WTC11 (cell line): ENCODE measurements at regions not wholly inside any gene's neighbourhood (a gene's known extent, or its start where the extent isn't known, plus 50 kb on each side); places are given as distances from the start of the nearest gene placed in this dataset.

Experiments
- ATAC-seq: fragments of 200-7000 bp; cut with Tn5 transposase; 2 replicates; pipeline ENCODE4 v1.10.0; 2021; ENCODE audit warnings: mild to moderate bottlenecking, moderate library complexity
- CTCF ChIA-PET: fragments of 300-600 bp; sonication (Branson Sonifier 250); formaldehyde crosslinking; loops from one replicate; lab custom pipeline; 2021; ENCODE audit warnings: antibody characterized with exemption; lab: Charles Lee
- POLR2A ChIA-PET: fragments of 350-600 bp; sonication (Branson Sonifier 250); formaldehyde crosslinking; loops from one replicate; lab custom pipeline; 2021; ENCODE audit warnings: antibody characterized with exemption; lab: Charles Lee
- DNase-seq: peaks from one replicate; pipeline ENCODE4 v3.0.0; 2021; ENCODE audit warnings: low spot score
- H3K27ac Mint-ChIP-seq: 2 replicates; pipeline ENCODE4 v1.8.0; 2021; ENCODE audit warnings: mixed read lengths
- H3K27me3 Mint-ChIP-seq: 2 replicates; pipeline ENCODE4 v1.8.0; 2021; ENCODE audit warnings: low read depth, mild to moderate bottlenecking, moderate library complexity, mixed read lengths
- H3K36me3 Mint-ChIP-seq: 2 replicates; pipeline ENCODE4 v1.8.0; 2021; ENCODE audit warnings: mixed read lengths
- H3K4me1 Mint-ChIP-seq: 2 replicates; pipeline ENCODE4 v1.8.0; 2022; ENCODE audit warnings: mixed read lengths
- H3K4me3 Mint-ChIP-seq: 2 replicates; pipeline ENCODE4 v1.8.0; 2021; ENCODE audit warnings: mild to moderate bottlenecking, moderate library complexity, mixed read lengths
- H3K9me3 Mint-ChIP-seq: 2 replicates; pipeline ENCODE4 v1.8.0; 2021; ENCODE audit warnings: mixed read lengths
- CREM ChIP-seq: sonication (generic); formaldehyde crosslinking; IDR thresholded peaks from 2 replicates; pipeline ENCODE4 v1.8.1; 2022; ENCODE audit warnings: mild to moderate bottlenecking, missing genetic modification reagents, moderate library complexity
- ETV6 ChIP-seq: sonication (generic); formaldehyde crosslinking; IDR thresholded peaks from 2 replicates; pipeline ENCODE4 v1.8.1; 2022; ENCODE audit warnings: mild to moderate bottlenecking, missing genetic modification reagents
- FOXK1 ChIP-seq: sonication (generic); formaldehyde crosslinking; IDR thresholded peaks from 2 replicates; pipeline ENCODE4 v1.8.0; 2022; ENCODE audit warnings: mild to moderate bottlenecking, moderate library complexity, missing genetic modification reagents
- HMGA2 ChIP-seq: fragments of 250-450 bp; sonication (Bioruptor Pico); IDR thresholded peaks from 2 replicates; pipeline ENCODE4 v1.4.0; 2021; ENCODE audit warnings: mild to moderate bottlenecking, moderate library complexity
- SMAD4 ChIP-seq: sonication (generic); formaldehyde crosslinking; IDR thresholded peaks from 2 replicates; pipeline ENCODE4 v1.8.0; 2022; ENCODE audit warnings: mild to moderate bottlenecking, missing genetic modification reagents
- TEAD1 ChIP-seq: sonication (generic); formaldehyde crosslinking; IDR thresholded peaks from 2 replicates; pipeline ENCODE4 v1.8.0; 2022; ENCODE audit warnings: mild to moderate bottlenecking, missing genetic modification reagents
- ZNF416 ChIP-seq: fragments of 250-450 bp; sonication (Bioruptor Pico); IDR thresholded peaks from 2 replicates; pipeline ENCODE4 v1.9.0; 2021; ENCODE audit warnings: mild to moderate bottlenecking, inconsistent platforms
- ZNF671 ChIP-seq: fragments of 250-450 bp; sonication (Bioruptor Pico); IDR thresholded peaks from 2 replicates; pipeline ENCODE4 v1.8.0; 2021; ENCODE audit warnings: mild to moderate bottlenecking
- TF ChIP-seq, protein P1 (sequence below): sonication (generic); formaldehyde crosslinking; IDR thresholded peaks from 2 replicates; pipeline ENCODE4 v1.8.1; 2023; ENCODE audit warnings: mild to moderate bottlenecking, missing genetic modification reagents, borderline replicate concordance
- TF ChIP-seq, protein P2 (sequence below): fragments of 250-450 bp; sonication (Bioruptor Pico); IDR thresholded peaks from 2 replicates; pipeline ENCODE4 v1.9.0; 2021; ENCODE audit warnings: moderate library complexity, mild to moderate bottlenecking, inconsistent platforms, borderline replicate concordance
- TF ChIP-seq, protein P3 (sequence below): sonication (generic); formaldehyde crosslinking; IDR thresholded peaks from 2 replicates; pipeline ENCODE4 v1.8.0; 2022; ENCODE audit warnings: mild to moderate bottlenecking, missing genetic modification reagents
- TF ChIP-seq, protein P4 (sequence below): sonication (generic); formaldehyde crosslinking; IDR thresholded peaks from 2 replicates; pipeline ENCODE4 v1.8.0; 2022; ENCODE audit warnings: mild to moderate bottlenecking, missing genetic modification reagents
- TF ChIP-seq, protein P5 (sequence below): fragments of 250-450 bp; sonication (Bioruptor Pico); IDR thresholded peaks from 2 replicates; pipeline ENCODE4 v2.1.2; 2022; ENCODE audit warnings: mild to moderate bottlenecking, moderate library complexity
- TF ChIP-seq, protein P6 (sequence below): sonication (generic); formaldehyde crosslinking; IDR thresholded peaks from 2 replicates; pipeline ENCODE4 v1.8.1; 2023; ENCODE audit warnings: mild to moderate bottlenecking, missing genetic modification reagents, moderate library complexity
- TF ChIP-seq, protein P7 (sequence below): sonication (generic); formaldehyde crosslinking; IDR thresholded peaks from 2 replicates; pipeline ENCODE4 v1.8.1; 2023; ENCODE audit warnings: mild to moderate bottlenecking, missing genetic modification reagents

DNA sequence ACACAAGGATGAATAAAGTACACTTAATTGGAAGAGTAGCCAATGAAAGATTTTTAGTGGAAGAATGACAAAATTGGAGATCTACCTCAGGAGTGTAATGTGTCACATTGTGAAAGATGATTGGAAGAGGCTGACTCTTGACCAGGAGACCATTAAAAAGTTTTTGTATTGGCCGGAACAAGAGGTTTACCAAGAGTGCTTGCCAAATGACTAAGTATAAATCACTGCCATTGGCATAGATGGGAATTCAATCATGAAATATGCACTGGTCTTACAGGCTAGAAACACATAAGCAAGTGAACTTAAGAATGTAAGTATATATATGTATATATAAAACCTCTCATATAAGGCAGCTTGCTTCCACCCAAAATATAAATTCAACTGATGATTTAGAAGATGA is 58.7 kb upstream of the TFEC start:
- Mint-ChIP-seq H3K4me3 (no peak overlapping the region), H3K9me3 (no peaks in the 10 kb centered on the region), H3K4me1 (peaks cover 22% of the 10 kb centered on the region), H3K27me3 (no peaks in the 10 kb centered on the region), H3K36me3 (no peaks in the 10 kb centered on the region), H3K27ac (no peak overlapping the region)
- ChIA-PET CTCF (no interaction called here), POLR2A (no interaction called here)
- DNase-seq (no peak), ATAC-seq (no peak)
- TF ChIP-seq, protein P1, sequence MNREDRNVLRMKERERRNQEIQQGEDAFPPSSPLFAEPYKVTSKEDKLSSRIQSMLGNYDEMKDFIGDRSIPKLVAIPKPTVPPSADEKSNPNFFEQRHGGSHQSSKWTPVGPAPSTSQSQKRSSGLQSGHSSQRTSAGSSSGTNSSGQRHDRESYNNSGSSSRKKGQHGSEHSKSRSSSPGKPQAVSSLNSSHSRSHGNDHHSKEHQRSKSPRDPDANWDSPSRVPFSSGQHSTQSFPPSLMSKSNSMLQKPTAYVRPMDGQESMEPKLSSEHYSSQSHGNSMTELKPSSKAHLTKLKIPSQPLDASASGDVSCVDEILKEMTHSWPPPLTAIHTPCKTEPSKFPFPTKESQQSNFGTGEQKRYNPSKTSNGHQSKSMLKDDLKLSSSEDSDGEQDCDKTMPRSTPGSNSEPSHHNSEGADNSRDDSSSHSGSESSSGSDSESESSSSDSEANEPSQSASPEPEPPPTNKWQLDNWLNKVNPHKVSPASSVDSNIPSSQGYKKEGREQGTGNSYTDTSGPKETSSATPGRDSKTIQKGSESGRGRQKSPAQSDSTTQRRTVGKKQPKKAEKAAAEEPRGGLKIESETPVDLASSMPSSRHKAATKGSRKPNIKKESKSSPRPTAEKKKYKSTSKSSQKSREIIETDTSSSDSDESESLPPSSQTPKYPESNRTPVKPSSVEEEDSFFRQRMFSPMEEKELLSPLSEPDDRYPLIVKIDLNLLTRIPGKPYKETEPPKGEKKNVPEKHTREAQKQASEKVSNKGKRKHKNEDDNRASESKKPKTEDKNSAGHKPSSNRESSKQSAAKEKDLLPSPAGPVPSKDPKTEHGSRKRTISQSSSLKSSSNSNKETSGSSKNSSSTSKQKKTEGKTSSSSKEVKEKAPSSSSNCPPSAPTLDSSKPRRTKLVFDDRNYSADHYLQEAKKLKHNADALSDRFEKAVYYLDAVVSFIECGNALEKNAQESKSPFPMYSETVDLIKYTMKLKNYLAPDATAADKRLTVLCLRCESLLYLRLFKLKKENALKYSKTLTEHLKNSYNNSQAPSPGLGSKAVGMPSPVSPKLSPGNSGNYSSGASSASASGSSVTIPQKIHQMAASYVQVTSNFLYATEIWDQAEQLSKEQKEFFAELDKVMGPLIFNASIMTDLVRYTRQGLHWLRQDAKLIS, result no peak
- no peak for TF ChIP-seq ETV6 (CRISPR knock-in tag)

DNA sequence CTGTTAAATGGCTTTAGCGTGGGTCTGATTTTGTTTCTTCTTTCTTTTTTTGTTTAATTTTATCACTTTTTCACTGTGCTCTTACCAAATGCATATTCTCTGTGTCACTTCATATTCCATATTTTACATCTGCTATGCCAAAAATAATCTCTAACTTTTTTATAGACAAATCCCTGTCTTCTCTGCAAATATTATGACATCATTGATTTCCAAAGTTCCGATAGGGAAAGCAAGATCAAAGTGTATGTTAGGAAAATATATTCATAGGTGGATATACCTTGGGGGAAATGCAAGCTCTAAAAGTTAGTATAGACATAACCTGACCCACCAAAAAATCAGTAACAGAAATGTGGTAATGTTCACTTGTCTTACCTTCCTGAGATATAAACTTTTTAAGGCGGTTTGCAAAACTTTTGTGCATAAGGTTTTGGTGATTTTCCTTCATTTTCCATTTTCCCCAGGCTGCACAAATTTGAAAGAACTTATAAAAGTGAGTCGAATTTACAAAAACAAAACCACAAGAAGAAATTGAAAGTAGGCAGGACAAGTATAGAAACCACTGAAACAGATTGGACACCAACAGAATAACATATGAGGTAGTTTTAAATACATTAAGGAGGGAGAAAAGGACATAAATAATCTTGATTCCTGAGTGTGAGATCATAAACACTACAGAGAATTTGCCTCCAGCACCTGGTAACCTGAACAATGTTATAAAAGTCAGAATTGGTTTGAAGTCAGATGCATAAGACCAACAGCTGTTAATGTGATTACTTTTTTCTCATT is 63.1 kb upstream of the TFEC start:
- CTCF ChIA-PET, result no interaction called here
- H3K36me3 Mint-ChIP-seq, result no peaks in the 10 kb centered on the region
- DNase-seq (no peak), ATAC-seq (no peak)
- TF ChIP-seq FOXK1 (CRISPR knock-in tag) (no peak), TEAD1 (CRISPR knock-in tag) (no peak), CREM (CRISPR knock-in tag) (no peak)
- TF ChIP-seq, protein P2, sequence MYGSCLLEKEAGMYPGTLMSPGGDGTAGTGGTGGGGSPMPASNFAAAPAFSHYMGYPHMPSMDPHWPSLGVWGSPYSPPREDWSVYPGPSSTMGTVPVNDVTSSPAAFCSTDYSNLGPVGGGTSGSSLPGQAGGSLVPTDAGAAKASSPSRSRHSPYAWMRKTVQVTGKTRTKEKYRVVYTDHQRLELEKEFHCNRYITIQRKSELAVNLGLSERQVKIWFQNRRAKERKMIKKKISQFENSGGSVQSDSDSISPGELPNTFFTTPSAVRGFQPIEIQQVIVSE (CRISPR knock-in tag), result no peak
- TF ChIP-seq, protein P3, sequence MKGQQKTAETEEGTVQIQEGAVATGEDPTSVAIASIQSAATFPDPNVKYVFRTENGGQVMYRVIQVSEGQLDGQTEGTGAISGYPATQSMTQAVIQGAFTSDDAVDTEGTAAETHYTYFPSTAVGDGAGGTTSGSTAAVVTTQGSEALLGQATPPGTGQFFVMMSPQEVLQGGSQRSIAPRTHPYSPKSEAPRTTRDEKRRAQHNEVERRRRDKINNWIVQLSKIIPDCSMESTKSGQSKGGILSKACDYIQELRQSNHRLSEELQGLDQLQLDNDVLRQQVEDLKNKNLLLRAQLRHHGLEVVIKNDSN (CRISPR knock-in tag), result no peak
- H3K4me1 Mint-ChIP-seq, result peaks cover 4% of the 10 kb centered on the region; the same call in 1 of the 2 replicates
- no peak overlapping the region for H3K4me3 Mint-ChIP-seq
- H3K9me3 Mint-ChIP-seq, result no peaks in the 10 kb centered on the region
- POLR2A ChIA-PET, result interaction anchor here (0.5 kb wide), 1 partner anchor 26 kb away, joined by 3 read pairs; no protein-coding TSS in a partner anchor
- H3K27me3 Mint-ChIP-seq, result no peaks in the 10 kb centered on the region
- no peak overlapping the region for H3K27ac Mint-ChIP-seq

DNA sequence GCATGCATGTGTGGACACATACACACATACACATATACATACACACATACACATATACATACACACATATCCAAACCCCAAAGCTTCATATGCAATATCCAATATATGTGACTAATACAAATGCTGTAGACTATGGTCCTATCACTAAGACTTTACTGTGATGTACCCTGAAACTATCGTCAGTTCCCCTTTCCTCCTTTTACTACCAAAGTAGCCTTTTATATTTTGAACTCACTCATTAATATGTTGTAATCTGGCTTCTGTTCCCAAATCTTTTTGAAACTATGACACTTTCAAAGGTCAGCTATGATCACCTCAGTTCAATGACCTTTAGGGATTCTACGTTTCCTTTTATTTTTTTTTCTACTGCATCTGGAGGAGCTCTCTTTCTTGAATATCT is 64.8 kb upstream of the TFEC start:
- TF ChIP-seq, protein P4, sequence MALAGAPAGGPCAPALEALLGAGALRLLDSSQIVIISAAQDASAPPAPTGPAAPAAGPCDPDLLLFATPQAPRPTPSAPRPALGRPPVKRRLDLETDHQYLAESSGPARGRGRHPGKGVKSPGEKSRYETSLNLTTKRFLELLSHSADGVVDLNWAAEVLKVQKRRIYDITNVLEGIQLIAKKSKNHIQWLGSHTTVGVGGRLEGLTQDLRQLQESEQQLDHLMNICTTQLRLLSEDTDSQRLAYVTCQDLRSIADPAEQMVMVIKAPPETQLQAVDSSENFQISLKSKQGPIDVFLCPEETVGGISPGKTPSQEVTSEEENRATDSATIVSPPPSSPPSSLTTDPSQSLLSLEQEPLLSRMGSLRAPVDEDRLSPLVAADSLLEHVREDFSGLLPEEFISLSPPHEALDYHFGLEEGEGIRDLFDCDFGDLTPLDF, result no peak
- TF ChIP-seq, protein P5, sequence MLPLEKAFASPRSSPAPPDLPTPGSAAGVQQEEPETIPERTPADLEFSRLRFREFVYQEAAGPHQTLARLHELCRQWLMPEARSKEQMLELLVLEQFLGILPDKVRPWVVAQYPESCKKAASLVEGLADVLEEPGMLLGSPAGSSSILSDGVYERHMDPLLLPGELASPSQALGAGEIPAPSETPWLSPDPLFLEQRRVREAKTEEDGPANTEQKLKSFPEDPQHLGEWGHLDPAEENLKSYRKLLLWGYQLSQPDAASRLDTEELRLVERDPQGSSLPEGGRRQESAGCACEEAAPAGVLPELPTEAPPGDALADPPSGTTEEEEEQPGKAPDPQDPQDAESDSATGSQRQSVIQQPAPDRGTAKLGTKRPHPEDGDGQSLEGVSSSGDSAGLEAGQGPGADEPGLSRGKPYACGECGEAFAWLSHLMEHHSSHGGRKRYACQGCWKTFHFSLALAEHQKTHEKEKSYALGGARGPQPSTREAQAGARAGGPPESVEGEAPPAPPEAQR, result no peak
- TF ChIP-seq, protein P1, result no peak
- TF ChIP-seq ZNF416 (CRISPR knock-in tag) (no peak), ZNF671 (no peak), HMGA2 (CRISPR knock-in tag) (no peak), SMAD4 (CRISPR knock-in tag) (no peak)
- TF ChIP-seq, protein P6, sequence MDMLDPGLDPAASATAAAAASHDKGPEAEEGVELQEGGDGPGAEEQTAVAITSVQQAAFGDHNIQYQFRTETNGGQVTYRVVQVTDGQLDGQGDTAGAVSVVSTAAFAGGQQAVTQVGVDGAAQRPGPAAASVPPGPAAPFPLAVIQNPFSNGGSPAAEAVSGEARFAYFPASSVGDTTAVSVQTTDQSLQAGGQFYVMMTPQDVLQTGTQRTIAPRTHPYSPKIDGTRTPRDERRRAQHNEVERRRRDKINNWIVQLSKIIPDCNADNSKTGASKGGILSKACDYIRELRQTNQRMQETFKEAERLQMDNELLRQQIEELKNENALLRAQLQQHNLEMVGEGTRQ, result no peak
- TF ChIP-seq, protein P7, sequence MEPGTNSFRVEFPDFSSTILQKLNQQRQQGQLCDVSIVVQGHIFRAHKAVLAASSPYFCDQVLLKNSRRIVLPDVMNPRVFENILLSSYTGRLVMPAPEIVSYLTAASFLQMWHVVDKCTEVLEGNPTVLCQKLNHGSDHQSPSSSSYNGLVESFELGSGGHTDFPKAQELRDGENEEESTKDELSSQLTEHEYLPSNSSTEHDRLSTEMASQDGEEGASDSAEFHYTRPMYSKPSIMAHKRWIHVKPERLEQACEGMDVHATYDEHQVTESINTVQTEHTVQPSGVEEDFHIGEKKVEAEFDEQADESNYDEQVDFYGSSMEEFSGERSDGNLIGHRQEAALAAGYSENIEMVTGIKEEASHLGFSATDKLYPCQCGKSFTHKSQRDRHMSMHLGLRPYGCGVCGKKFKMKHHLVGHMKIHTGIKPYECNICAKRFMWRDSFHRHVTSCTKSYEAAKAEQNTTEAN (CRISPR knock-in tag), result no peak
- ChIA-PET POLR2A (no interaction called here), CTCF (no interaction called here)
- Mint-ChIP-seq H3K36me3 (no peaks in the 10 kb centered on the region), H3K9me3 (no peaks in the 10 kb centered on the region), H3K4me3 (no peak overlapping the region), H3K27me3 (no peaks in the 10 kb centered on the region), H3K4me1 (peaks cover 4% of the 10 kb centered on the region), H3K27ac (no peak overlapping the region)
- no peak for DNase-seq
- ATAC-seq, result no peak
